Suppressor macrophage treated with lipopolysaccharide for 4 hours (primary cell): ENCODE measurements at regions not wholly inside any gene's neighbourhood (a gene's known extent, or its start where the extent isn't known, plus 50 kb on each side); places are given as distances from the start of the nearest gene placed in this dataset.
"Not testable (repeated sequence)": the region's sequence is repeated elsewhere in the genome, so short reads cannot be mapped to it uniquely, and the experiment has no call there.

Experiments used
- DNase-seq: peaks from one replicate; pipeline ENCODE4 v3.0.0-alpha.2; 2020

- no peak for DNase-seq
Observed at GRCh38 chr12:113561068-113561780, 89.6 kb upstream of the LHX5 start.

- DNase-seq = no peak
Observed at GRCh38 chr12:113559466-113559865, 87.8 kb upstream of the LHX5 start.

- no peak for DNase-seq
Observed at GRCh38 chr12:113555226-113555625, 83.6 kb upstream of the LHX5 start.

- DNase-seq = no peak
Observed at GRCh38 chr12:113552760-113553159, 81.1 kb upstream of the LHX5 start.

- no peak for DNase-seq
Observed at GRCh38 chr12:113551563-113551962, 79.9 kb upstream of the LHX5 start.

- no peak for DNase-seq
Observed at GRCh38 chr12:113548467-113548866, 76.8 kb upstream of the LHX5 start.

- no peak for DNase-seq
Observed at GRCh38 chr12:113546916-113547863, 75.5 kb upstream of the LHX5 start.

GRCh38 chr12:113537751-113538087 is 66.0 kb upstream of the LHX5 start:
- DNase-seq = no peak

GRCh38 chr12:113537046-113537750 is 65.5 kb upstream of the LHX5 start:
- no peak for DNase-seq

GRCh38 chr12:113535100-113535499 is 63.4 kb upstream of the LHX5 start:
- DNase-seq = no peak

GRCh38 chr12:113534555-113534954 is 62.9 kb upstream of the LHX5 start:
- DNase-seq = no peak

- DNase-seq = no peak
Observed at GRCh38 chr12:113533842-113534375, 62.2 kb upstream of the LHX5 start.

- no peak for DNase-seq
Observed at GRCh38 chr12:113532292-113532691, 60.6 kb upstream of the LHX5 start.

- DNase-seq = not testable (repeated sequence)
Observed at GRCh38 chr12:113531073-113531472, 59.4 kb upstream of the LHX5 start.

- DNase-seq = no peak
Observed at GRCh38 chr12:113528606-113529293, 57.1 kb upstream of the LHX5 start.

- DNase-seq = no peak
Observed at GRCh38 chr12:113525066-113525465, 53.4 kb upstream of the LHX5 start.

GRCh38 chr12:113524495-113524894 is 52.8 kb upstream of the LHX5 start:
- DNase-seq = no peak

- DNase-seq = no peak
Observed at GRCh38 chr12:113521708-113522107, 50.0 kb upstream of the LHX5 start.
